Neural cell (in vitro differentiated cells): ENCODE measurements at regions not wholly inside any gene's neighbourhood (a gene's known extent, or its start where the extent isn't known, plus 50 kb on each side); places are given as distances from the start of the nearest gene placed in this dataset.

ENCODE experiments used
- EP300 ChIP-seq: fragments of 450-650 bp; conservative IDR thresholded peaks from 2 replicates; pipeline ENCODE4 v1.6.1; 2014; ENCODE audit warnings: antibody characterized with exemption, mild to moderate bottlenecking, moderate library complexity; ENCODE audit not compliant: poor library complexity, severe bottlenecking
- EZH2 ChIP-seq: fragments of 200-600, 300-800 bp; shearing (Covaris generic), sonication (generic); IDR thresholded peaks from 2 replicates; pipeline ENCODE4 v1.6.1; 2014; ENCODE audit warnings: antibody characterized with exemption, low read length, borderline replicate concordance, mild to moderate bottlenecking; ENCODE audit not compliant: insufficient read depth, poor library complexity, severe bottlenecking
- POLR2AphosphoS5 ChIP-seq: IDR thresholded peaks from 2 replicates; pipeline ENCODE4 v1.6.1; 2012
- TAF1 ChIP-seq: IDR thresholded peaks from 2 replicates; pipeline ENCODE4 v1.6.1; 2012; ENCODE audit warnings: low read depth
- TF ChIP-seq, protein P1 (sequence below): fragments of 450-650 bp; IDR thresholded peaks from 2 replicates; pipeline ENCODE4 v1.5.1; 2014; ENCODE audit warnings: antibody characterized with exemption, mild to moderate bottlenecking, moderate library complexity; ENCODE audit not compliant: poor library complexity, severe bottlenecking
- TF ChIP-seq, protein P2 (sequence below): IDR thresholded peaks from 2 replicates; pipeline ENCODE4 v1.6.1; 2012; ENCODE audit warnings: borderline replicate concordance

DNA sequence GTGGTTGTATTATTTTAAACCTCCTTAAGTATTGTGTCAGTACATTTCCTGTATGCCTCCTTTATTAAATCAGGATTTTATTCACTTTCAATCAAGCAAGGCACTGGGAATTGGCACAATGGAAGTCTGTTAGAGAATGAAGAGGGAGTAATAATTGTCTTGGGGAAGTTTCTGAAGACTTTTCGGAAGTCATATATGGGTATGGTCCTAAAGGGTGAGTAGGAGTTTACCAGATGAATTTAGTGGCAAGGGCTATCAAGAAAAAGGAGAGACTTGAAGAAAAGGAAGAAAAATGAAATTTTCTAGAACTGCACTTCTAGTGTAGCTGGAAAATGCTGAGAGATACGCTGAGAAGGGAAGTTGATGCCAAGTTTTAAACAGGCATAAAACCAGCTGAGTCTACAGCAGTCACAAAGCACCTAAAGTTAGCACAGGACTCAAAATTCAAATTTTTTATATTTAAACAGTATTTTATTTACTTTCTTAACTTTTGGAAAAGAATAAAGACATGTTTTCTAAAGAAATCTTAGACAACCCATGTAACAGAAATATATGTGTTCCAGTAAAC lies 184.9 kb downstream of the SMC2 start:
- TF ChIP-seq, protein P1, sequence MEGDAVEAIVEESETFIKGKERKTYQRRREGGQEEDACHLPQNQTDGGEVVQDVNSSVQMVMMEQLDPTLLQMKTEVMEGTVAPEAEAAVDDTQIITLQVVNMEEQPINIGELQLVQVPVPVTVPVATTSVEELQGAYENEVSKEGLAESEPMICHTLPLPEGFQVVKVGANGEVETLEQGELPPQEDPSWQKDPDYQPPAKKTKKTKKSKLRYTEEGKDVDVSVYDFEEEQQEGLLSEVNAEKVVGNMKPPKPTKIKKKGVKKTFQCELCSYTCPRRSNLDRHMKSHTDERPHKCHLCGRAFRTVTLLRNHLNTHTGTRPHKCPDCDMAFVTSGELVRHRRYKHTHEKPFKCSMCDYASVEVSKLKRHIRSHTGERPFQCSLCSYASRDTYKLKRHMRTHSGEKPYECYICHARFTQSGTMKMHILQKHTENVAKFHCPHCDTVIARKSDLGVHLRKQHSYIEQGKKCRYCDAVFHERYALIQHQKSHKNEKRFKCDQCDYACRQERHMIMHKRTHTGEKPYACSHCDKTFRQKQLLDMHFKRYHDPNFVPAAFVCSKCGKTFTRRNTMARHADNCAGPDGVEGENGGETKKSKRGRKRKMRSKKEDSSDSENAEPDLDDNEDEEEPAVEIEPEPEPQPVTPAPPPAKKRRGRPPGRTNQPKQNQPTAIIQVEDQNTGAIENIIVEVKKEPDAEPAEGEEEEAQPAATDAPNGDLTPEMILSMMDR = no peak
- TF ChIP-seq EP300 (no peak), EZH2 (no peak), POLR2AphosphoS5 (no peak), TAF1 (no peak)
- TF ChIP-seq, protein P2, sequence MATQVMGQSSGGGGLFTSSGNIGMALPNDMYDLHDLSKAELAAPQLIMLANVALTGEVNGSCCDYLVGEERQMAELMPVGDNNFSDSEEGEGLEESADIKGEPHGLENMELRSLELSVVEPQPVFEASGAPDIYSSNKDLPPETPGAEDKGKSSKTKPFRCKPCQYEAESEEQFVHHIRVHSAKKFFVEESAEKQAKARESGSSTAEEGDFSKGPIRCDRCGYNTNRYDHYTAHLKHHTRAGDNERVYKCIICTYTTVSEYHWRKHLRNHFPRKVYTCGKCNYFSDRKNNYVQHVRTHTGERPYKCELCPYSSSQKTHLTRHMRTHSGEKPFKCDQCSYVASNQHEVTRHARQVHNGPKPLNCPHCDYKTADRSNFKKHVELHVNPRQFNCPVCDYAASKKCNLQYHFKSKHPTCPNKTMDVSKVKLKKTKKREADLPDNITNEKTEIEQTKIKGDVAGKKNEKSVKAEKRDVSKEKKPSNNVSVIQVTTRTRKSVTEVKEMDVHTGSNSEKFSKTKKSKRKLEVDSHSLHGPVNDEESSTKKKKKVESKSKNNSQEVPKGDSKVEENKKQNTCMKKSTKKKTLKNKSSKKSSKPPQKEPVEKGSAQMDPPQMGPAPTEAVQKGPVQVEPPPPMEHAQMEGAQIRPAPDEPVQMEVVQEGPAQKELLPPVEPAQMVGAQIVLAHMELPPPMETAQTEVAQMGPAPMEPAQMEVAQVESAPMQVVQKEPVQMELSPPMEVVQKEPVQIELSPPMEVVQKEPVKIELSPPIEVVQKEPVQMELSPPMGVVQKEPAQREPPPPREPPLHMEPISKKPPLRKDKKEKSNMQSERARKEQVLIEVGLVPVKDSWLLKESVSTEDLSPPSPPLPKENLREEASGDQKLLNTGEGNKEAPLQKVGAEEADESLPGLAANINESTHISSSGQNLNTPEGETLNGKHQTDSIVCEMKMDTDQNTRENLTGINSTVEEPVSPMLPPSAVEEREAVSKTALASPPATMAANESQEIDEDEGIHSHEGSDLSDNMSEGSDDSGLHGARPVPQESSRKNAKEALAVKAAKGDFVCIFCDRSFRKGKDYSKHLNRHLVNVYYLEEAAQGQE = no peak
